HL-60/S4 treated with retinoic acid at 250 ng/mL for 4 days and 3 days (cell line): ENCODE measurements at regions not wholly inside any gene's neighbourhood (a gene's known extent, or its start where the extent isn't known, plus 50 kb on each side); places are given as distances from the start of the nearest gene placed in this dataset.

Source experiments
- in situ Hi-C: fragments of 300-500 bp; cut with MboI; formaldehyde crosslinking; loops from 2 replicates; pipeline ENCODE4 v1.7.0; 2022; ENCODE audit warnings: low sequenced_read_pairs

- in situ Hi-C loops, result no loop called here
Measured at GRCh38 chr10:43885842-43886241, 237.2 kb upstream of the ZNF32 start.

GRCh38 chr10:43885252-43885651 is 236.6 kb upstream of the ZNF32 start:
- in situ Hi-C loops, result no loop called here

GRCh38 chr10:43884501-43885105 is 235.9 kb upstream of the ZNF32 start:
- in situ Hi-C loops, result no loop called here

- in situ Hi-C loops, result no loop called here
Measured at GRCh38 chr10:43882711-43883110, 234.0 kb upstream of the ZNF32 start.

GRCh38 chr10:43881657-43882056 is 233.0 kb upstream of the ZNF32 start:
- in situ Hi-C loops, result no loop called here

GRCh38 chr10:43880160-43880559 is 231.5 kb upstream of the ZNF32 start:
- in situ Hi-C loops, result no loop called here

GRCh38 chr10:43879742-43880141 is 231.1 kb upstream of the ZNF32 start:
- in situ Hi-C loops, result no loop called here

- in situ Hi-C loops, result no loop called here
Measured at GRCh38 chr10:43879162-43879561, 230.5 kb upstream of the ZNF32 start.

- in situ Hi-C loops, result no loop called here
Measured at GRCh38 chr10:43878386-43878785, 229.7 kb upstream of the ZNF32 start.

- in situ Hi-C loops, result no loop called here
Measured at GRCh38 chr10:43876976-43877375, 228.3 kb upstream of the ZNF32 start.

- in situ Hi-C loops, result no loop called here
Measured at GRCh38 chr10:43874984-43875383, 226.3 kb upstream of the ZNF32 start.

- in situ Hi-C loops, result no loop called here
Measured at GRCh38 chr10:43873717-43874116, 225.0 kb upstream of the ZNF32 start.

- in situ Hi-C loops, result no loop called here
Measured at GRCh38 chr10:43872644-43873043, 224.0 kb upstream of the ZNF32 start.

- in situ Hi-C loops, result no loop called here
Measured at GRCh38 chr10:43871545-43871944, 222.9 kb upstream of the ZNF32 start.

- in situ Hi-C loops, result no loop called here
Measured at GRCh38 chr10:43870968-43871439, 222.3 kb upstream of the ZNF32 start.

- in situ Hi-C loops, result no loop called here
Measured at GRCh38 chr10:43869669-43870322, 221.1 kb upstream of the ZNF32 start.

- in situ Hi-C loops, result no loop called here
Measured at GRCh38 chr10:43868952-43869351, 220.3 kb upstream of the ZNF32 start.

- in situ Hi-C loops, result no loop called here
Measured at GRCh38 chr10:43867667-43868565, 219.2 kb upstream of the ZNF32 start.

- in situ Hi-C loops, result no loop called here
Measured at GRCh38 chr10:43867113-43867512, 218.4 kb upstream of the ZNF32 start.

GRCh38 chr10:43866712-43867111 is 218.0 kb upstream of the ZNF32 start:
- in situ Hi-C loops, result no loop called here

GRCh38 chr10:43865265-43866135 is 216.8 kb upstream of the ZNF32 start:
- in situ Hi-C loops, result no loop called here
